ENCODE measurements at regions not wholly inside any gene's neighbourhood (a gene's known extent, or its start where the extent isn't known, plus 50 kb on each side); places are given as distances from the start of the nearest gene placed in this dataset.

- TF ChIP-seq, protein P1, sequence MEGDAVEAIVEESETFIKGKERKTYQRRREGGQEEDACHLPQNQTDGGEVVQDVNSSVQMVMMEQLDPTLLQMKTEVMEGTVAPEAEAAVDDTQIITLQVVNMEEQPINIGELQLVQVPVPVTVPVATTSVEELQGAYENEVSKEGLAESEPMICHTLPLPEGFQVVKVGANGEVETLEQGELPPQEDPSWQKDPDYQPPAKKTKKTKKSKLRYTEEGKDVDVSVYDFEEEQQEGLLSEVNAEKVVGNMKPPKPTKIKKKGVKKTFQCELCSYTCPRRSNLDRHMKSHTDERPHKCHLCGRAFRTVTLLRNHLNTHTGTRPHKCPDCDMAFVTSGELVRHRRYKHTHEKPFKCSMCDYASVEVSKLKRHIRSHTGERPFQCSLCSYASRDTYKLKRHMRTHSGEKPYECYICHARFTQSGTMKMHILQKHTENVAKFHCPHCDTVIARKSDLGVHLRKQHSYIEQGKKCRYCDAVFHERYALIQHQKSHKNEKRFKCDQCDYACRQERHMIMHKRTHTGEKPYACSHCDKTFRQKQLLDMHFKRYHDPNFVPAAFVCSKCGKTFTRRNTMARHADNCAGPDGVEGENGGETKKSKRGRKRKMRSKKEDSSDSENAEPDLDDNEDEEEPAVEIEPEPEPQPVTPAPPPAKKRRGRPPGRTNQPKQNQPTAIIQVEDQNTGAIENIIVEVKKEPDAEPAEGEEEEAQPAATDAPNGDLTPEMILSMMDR (IDR thresholded peaks at IDR 0.05): no peak
- TF ChIP-seq EP300 (IDR thresholded peaks at IDR 0.05): no peak
- no peak for TF ChIP-seq POLR2AphosphoS5 (IDR thresholded peaks at IDR 0.05)
- H3K27me3 ChIP-seq: no peaks in the 10 kb centered on the region
- H3K4me3 ChIP-seq: no peak overlapping the region
- no peak overlapping the region for H3K27ac ChIP-seq
- DNase-seq (ENCODE audit: low spot score in 2 of 2): no peak
- no peaks in the 10 kb centered on the region for H3K4me1 ChIP-seq
- H3K9me3 ChIP-seq: no peaks in the 10 kb centered on the region
- no peaks in the 10 kb centered on the region for H3K36me3 ChIP-seq
These were observed 1308.9 kb downstream of the OLFM4 start for GRCh38 chr13:54337540-54337939.

DNA sequence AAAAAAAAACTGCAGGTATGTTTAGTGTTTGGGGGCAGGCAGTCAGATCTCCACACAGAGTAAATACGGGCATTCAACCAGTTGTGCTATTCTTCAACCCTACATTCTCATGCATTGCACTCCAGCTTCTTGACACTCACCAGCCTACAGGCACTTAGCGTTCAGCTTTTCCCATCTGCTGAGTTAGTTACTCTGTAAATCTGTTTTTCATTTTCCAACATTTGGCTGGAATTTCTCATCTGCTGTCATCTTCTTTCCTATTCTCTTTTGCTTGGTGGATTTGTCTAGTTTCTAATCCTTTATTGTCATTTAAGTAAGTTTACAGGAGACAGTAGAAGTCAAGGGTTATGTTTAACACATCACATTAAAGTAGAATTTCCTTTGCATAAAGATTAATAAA, 1318.9 kb downstream of the OLFM4 start:
- H3K36me3 ChIP-seq: no peaks in the 10 kb centered on the region
- no peak overlapping the region for H3K27ac ChIP-seq
- no peak overlapping the region for H3K4me3 ChIP-seq
- H3K9me3 ChIP-seq: no peaks in the 10 kb centered on the region
- no peak for TF ChIP-seq POLR2AphosphoS5 (IDR thresholded peaks at IDR 0.05)
- TF ChIP-seq EP300 (IDR thresholded peaks at IDR 0.05): no peak
- no peak for TF ChIP-seq POLR2A (IDR thresholded peaks at IDR 0.05)
- TF ChIP-seq, protein P1 (IDR thresholded peaks at IDR 0.05): no peak
- no peaks in the 10 kb centered on the region for H3K27me3 ChIP-seq
- DNase-seq (ENCODE audit: low spot score in 2 of 2): no peak
- no peaks in the 10 kb centered on the region for H3K4me1 ChIP-seq
- 71% methylated on average over 2 of the region's 2 CpGs for WGBS

GRCh38 chr13:54356209-54356608, 1327.6 kb downstream of the OLFM4 start:
- DNase-seq (ENCODE audit: low spot score in 2 of 2): no peak

GRCh38 chr13:54356849-54357248, 1328.2 kb downstream of the OLFM4 start:
- H3K4me3 ChIP-seq: no peak overlapping the region
- no peaks in the 10 kb centered on the region for H3K27me3 ChIP-seq
- DNase-seq (ENCODE audit: low spot score in 2 of 2): no peak
- H3K9me3 ChIP-seq: no peaks in the 10 kb centered on the region
- no peak overlapping the region for H3K27ac ChIP-seq
- no peaks in the 10 kb centered on the region for H3K36me3 ChIP-seq
- TF ChIP-seq POLR2AphosphoS5 (IDR thresholded peaks at IDR 0.05) (no peak), EP300 (IDR thresholded peaks at IDR 0.05) (no peak), POLR2A (IDR thresholded peaks at IDR 0.05) (no peak)
- TF ChIP-seq, protein P1 (IDR thresholded peaks at IDR 0.05): no peak
- 65% methylated on average over 1 of the region's 1 CpG for WGBS
- H3K4me1 ChIP-seq: no peaks in the 10 kb centered on the region

More at GRCh38 chr13:54356209-54356608, 1327.6 kb downstream of the OLFM4 start:
- Histone ChIP-seq H3K9me3 (no peaks in the 10 kb centered on the region), H3K4me3 (no peak overlapping the region), H3K36me3 (no peaks in the 10 kb centered on the region), H3K4me1 (no peaks in the 10 kb centered on the region), H3K27me3 (no peaks in the 10 kb centered on the region), H3K27ac (no peak overlapping the region)
- TF ChIP-seq EP300 (IDR thresholded peaks at IDR 0.05): no peak
- TF ChIP-seq POLR2AphosphoS5 (IDR thresholded peaks at IDR 0.05): no peak
- TF ChIP-seq POLR2A (IDR thresholded peaks at IDR 0.05): no peak
- TF ChIP-seq, protein P1 (IDR thresholded peaks at IDR 0.05): no peak

GRCh38 chr13:54357284-54357933, 1328.8 kb downstream of the OLFM4 start:
- Histone ChIP-seq H3K4me3 (no peak overlapping the region), H3K4me1 (no peaks in the 10 kb centered on the region), H3K27me3 (no peaks in the 10 kb centered on the region), H3K36me3 (no peaks in the 10 kb centered on the region), H3K27ac (no peak overlapping the region), H3K9me3 (no peaks in the 10 kb centered on the region)
- WGBS: 86% methylated on average over 5 of the region's 5 CpGs
- TF ChIP-seq POLR2A (IDR thresholded peaks at IDR 0.05) (no peak), EP300 (IDR thresholded peaks at IDR 0.05) (no peak), POLR2AphosphoS5 (IDR thresholded peaks at IDR 0.05) (no peak)
- TF ChIP-seq, protein P1 (IDR thresholded peaks at IDR 0.05): no peak
- DNase-seq (ENCODE audit: low spot score in 2 of 2): no peak

Data from suprapubic skin (tissue), 4 donors.